SW 1271 (cell line): ENCODE measurements at regions not wholly inside any gene's neighbourhood (a gene's known extent, or its start where the extent isn't known, plus 50 kb on each side); places are given as distances from the start of the nearest gene placed in this dataset.

Experiments used
- DNase-seq, 2 experiments: peaks; one replicate each; lab custom pipeline; 2025; lab: John Stamatoyannopoulos, UW

DNA sequence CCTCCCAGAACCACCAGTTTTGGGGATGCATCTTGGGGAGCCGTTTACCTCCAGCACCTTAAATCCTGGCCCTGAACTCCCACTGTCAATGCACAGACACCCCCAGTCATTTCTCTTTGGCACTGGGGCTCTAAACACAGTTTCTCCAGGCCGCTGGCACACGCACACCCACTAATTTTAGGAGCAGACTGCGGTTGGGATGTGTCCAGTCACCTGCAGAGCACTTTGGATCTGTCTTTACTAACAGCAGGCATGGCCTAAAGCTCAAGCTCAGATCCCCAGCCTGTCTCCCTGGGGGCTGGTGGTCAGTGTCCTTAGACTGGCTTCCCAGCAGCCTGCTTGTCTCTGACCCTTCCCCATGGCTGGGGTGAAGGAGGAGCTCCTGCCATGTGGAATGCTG, 49.9 kb downstream of the SYNE3 start:
- no peak for DNase-seq

DNA sequence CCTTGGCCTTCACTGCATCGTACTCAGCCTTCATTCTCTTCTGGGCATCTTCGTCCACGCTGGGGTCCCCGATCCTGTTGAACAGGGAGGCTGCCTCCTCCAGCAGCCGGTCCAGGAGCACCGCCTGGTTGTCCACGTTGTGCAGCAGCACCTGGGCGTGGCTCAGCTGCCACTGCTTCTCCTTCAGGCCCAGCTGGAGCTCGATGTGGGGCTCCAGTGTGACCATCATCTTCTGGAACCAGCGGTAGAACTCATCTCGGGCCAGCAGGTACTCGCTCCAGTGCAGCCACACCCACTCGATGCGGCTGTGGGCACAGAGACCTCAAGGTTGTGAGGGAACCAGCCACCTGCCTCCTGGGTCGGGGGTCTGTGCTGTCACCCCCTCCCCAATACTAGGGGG, 50.5 kb downstream of the SYNE3 start:
- DNase-seq = no peak

DNA sequence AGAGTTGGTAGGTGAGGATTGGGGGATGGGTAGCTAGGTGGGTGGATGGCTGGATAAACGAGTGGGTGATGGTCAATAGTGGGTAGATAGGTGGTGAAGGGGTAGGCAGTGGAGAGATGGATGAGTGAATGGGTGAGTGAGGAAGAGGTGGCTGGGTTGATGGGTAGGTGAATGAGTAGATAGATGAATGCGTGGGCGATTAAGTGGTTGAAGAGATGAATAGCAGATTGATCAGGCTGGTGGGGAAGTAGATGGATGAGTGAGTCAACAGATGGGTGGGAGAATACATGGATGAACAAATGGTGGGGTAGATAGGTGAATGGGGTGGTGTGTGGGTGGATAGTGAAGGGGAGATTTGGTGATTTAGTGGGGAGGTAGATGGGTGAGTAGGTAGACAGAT, 51.1 kb downstream of the SYNE3 start:
- DNase-seq = no peak

DNA sequence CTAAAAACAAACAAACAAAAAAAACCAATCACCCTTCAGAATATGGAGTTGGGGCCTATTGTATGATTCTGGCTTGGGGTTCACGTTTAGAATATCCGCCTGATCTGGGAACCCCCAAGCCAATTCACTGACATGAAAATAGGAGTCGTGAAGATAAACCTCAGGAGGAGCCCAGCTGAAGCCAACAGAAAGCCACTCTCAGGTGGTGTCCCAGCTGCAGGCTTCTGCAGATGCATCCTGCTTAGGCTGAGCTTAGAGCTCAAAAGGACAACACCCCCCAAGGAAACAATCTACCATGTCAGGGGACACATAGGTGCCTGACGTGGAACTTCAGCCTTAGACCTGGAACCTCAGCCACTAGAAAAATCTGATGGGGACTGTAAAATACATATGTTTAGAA, 51.9 kb downstream of the SYNE3 start:
- DNase-seq = no peak

DNA sequence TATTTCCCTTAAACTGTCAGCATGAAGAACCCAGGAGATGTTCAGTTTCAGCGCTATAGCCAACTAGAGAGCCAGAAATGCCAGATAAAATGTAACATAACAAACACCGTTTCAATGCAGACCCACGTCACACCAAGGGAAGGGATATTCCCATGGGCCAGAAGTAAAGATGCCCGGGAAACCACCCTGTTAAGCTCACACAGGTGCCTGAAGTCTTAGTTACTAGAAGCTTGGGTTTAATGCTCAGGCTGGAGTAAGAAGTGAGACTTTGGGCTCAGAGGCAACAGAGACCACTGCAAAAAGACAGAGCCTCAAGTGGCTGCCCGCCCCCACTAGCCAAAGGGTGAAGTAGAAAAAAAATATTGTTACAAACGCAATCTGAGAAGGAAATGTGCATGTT, 52.3 kb downstream of the SYNE3 start:
- no peak for DNase-seq

DNA sequence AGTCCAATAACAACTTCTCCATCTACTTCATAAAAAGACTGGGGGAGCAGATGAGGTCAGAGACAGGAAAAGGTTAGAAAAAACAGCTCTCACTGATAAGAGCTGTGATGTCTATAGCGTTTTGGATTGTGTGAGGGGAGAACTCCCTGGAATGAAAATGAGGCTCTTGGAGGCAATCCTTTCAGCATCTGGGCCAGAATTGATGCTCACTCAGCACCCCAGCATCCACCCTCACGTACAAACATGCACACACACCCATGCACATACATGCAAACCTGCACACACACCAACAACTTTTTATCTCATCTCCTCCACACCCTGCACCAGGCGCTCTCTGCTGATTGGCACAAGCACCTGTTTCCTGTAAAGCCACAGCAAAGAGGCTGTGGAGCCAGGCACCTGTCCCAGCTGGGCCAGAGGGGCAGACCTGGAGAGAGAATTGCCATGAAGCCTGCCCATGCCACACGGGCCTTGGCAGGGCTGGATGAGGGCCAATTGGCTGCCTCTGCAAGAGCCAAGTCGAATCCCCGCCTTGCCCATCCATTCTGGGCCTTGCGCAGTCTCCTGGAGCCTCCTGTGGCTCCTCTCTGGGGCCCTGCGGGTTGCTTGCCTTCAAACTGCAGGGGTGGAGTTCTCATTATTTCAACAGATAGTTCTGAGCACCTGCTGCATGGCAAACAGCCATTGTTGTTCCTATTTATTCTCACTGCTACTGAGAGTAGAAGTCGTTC, 53.1 kb downstream of the SYNE3 start:
- no peak for DNase-seq

DNA sequence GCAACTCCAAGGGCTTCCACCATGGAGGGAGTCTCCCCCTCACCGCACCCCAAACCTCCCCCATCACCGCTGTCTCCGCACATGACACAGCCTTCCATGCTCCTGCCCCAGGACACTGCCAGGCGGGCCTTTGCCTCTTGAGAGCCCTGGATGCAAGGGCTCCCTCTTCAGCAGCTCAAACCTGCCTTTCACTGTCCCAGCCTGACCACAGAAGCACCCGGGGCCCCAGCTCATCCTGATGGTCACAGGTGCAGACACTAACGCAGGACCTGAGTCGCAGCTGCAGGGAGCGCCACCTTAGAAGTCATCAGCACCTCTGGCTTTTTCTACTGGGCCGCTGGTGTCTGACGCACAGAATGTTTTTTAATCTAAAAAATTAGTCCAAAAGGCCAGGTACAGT, 54.0 kb downstream of the SYNE3 start:
- no peak for DNase-seq

DNA sequence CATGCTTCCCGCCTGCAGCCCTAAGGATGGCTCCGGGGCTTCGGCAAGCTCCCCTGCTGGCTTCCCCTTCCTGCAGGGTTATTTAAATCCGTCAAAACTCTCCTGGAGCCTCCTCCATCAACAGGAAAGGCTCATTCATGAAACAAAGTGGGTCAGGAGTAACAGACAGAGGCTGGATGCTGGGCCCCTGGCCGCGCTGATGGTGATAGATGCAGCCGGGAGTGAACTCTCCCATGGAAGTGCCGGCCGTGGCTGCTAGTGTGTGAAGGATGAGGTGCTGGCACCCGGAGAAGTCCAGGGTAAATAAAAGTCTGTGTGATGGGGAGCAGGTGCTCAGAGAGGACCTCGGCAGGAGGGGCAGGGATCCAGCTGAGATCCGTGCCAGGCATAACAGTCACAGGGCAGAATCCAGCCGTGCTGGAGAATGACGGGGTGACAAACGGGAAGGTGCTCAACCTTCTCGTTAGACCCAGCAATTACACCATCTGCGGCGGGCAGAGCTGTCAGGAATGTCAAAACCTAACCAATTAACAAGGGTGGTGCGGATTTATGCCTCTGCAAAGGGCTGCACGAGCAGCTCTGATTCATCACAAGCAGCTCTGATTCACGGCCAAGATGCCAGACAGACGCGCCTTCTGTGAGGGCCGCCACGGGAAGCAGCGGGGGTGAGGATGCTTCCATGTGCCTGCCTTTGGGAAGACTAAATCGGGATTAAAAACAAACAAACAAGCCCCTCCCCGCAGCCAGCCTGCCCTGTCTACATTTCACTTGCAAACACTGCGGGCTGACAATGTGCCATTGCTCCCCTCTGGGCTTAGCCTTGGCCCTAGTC, 55.6 kb downstream of the SYNE3 start:
- no peak for DNase-seq

DNA sequence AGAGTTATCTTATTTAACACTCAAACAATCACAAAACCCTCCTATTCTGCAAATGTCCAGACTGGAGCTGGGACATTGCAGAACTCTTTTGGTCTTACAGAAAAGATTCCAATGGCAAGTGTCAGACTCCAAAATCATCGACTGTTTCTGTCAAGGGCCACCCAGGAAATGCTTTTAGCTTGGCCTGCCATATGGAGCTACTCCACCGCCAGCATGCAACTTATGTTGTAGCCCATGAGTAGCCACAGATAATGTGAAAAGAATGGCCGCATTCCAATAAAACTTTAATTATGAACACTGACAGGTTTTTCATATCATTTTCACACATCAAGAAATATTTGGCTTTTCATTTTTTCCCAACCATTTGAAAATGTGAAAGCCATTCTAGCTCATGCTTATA, 57.5 kb downstream of the SYNE3 start:
- DNase-seq = no peak

DNA sequence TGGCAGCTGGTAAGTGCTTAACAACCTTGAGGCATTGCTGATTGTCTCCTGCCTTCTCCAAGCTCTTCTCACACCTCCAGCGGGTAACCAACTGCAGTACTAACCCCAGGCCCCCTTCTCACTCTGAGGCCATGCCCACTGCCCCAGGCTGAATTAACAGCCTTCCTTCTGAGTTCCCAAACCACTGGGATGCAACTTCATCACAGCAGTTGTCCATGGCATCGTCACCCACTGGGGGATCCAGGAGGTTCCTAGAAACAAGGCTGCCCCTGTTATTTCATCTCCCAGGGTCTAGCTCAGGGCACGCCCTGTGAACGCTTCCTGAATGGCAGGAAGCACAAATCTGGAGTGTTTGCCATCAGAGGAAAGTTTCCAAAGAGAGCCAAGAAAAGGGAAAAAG, 58.0 kb downstream of the SYNE3 start:
- DNase-seq = no peak

DNA sequence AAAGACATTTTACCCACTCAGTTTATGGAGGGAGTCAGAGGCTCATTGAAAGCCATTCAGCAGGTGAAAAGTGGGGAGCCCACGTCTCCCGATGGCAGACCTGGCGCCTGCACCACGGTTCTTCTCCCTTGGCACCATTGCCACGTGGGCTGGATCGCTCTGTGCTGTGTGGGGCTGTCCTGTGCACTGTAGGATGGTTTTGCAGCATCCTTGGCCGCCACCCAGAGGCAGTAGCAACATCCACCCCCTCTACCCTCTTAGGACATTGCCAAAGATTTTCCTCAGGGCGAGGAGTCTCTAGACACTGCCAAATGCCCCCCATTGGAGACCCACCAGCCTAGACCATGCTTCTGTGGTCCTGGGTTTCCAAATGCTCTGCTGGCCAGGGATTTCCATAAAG, 60.2 kb downstream of the SYNE3 start:
- DNase-seq = no peak

DNA sequence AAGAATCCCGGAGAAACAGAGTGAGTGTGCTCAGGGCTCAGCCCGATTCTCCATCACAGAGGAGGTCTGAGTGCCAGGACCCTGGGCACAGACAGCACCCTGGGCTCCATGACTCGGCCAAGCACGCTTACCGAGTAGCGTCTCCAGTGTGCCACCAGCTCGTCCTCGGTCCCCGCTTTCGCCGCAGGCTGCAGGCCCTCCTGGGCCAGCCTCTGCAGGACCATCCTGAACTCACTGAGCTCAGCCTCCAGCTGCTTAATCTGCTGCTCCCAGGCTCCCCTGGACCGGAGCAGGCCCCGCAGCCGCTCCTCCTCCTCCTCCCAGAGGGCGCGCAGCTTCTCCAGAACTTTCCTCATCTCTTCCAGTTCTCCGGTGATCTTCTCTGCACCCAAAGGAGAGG, 61.2 kb downstream of the SYNE3 start:
- no peak for DNase-seq

DNA sequence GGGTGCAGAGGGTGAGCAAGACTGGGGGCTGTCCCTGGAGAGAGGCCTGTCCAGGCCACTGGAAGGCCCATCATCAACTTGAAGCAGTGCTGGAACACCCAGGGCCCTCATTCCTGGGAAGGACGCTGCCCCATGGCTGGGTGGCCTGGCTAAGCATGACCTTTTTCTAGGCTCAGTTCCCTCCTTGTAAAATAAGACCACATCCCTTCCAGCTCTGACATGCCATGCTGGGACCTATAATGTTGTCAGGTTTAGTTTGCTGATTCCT, 62.8 kb downstream of the SYNE3 start:
- DNase-seq = no peak

DNA sequence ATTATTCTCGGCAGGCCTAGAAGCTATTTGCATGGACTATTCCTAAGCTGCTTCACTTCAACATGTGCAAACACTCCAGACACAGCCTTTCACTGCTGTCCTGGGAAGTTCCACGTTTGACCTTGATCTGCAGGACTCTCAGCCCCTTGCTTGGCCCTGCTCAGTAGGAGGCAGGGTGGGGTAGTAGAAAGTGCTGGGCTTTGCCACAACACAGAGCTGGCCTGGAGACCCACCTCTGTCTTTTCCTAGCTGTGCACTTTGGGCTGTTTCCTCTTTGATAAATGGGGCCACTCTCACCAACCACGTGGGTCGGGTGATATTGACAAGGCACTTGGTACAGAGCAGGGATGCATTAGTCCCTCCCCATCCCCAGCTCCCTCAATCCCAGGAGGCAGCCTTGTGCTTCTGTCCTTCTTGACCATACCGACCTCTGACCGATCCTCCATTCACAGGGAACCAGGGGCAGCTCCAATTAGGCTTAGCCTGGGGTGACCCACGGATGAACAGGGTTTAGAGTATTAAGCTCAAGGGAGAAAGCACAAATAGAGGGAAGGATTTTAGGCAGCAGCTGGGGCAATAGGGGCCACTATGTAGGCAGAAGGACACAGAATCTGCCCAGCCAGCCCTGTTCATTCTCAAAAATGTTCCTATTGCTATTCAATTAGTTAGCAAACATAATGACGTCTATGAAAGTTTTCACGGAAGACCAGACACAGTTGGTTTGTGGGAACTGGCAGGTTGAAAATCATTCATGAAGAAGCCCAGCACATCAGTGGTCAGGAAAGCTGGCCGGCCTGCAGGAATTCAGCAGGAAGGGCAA, 63.3 kb downstream of the SYNE3 start:
- no peak for DNase-seq

DNA sequence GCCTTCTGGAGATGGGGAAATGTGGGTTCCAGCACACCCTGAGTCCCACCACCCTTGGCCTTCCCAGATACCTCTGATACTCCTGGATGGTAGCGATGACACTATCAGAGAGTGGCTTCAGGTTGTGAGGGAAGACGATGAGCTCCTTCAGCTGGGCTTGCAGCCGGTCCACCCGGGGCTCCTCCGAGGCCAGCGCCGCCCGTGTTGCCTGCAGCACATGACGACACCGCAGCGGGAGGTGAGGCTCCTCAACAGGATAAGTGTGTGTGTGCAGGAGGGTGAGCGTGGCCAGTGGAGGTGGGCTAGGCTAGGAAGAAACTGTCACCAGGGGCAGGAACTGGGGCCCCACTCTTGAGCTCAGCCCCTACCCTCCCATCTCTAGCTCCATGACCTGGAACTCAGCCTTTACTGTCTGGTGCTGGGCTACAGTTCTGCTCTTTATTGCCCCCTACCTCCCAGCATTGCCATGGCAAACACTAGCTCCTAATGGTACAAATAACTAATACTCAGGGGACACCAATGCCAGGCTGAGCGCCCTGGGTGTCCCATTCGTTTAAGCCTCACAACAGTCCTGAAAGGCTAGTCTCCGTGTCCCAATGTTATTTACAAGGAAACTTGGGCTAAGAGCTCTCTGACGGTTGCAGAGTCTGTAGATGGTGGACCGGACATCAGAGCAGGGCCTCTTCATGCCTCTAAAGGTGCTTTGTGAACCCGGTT, 64.1 kb downstream of the SYNE3 start:
- peak in 1 of 2 experiments; percentile 16 for DNase-seq

DNA sequence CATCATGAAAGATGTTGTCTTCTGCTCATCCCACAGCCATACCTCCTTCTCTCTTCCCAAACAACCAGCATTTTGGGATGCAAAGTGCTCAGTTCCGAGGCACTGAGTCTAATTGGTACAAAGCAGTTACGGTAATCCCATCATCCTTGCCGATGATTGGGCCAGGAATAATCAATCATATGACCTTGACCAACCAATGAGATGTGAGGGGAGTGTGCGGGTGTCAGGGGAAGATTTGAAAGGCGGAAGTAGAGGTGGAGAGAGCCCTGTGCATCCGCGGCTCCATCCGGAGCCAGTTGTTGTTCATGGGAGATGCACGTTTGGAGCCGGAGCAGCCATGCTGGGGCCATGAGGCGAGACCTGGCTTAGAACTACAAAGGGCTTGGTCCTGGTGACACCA, 67.3 kb downstream of the SYNE3 start:
- DNase-seq = no peak

DNA sequence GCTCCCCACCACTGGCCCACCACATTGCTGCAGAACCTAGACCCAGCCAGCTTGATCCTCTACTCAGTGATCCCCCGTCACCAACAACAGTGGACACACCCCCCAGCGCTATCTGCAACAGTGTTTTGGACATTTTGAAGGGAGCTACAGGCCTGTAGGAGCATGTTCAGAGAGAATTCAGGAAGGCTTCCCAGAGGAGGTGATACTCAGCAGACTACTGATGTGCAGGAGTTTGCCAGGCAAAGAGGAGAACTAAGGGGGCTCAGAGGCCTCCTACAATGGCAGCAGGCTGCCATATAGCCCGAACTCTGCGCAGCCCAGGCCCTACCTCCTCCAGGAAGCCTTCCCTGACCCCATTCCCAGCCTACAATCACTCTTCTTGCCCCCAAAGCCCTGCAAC, 70.0 kb downstream of the SYNE3 start:
- DNase-seq = no peak

DNA sequence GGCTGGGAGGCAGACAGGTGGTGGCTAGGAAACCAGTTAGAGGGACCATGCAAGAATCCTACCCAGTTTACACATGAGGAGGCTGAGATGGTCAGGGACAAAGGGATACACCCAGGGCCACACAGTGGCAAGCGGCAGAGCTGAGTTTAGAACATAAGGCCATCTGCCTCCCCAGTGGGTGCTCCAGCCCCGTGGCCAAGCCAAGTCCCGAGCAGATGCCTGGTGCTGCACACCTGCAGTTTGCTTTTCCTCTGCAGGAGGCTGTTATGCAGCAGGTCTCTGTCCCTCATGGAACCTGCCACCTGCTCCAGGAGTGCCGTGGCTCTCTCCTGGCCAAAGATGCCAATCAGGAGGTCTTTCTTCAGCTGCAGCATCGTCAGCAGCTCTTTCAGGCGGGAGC, 70.8 kb downstream of the SYNE3 start:
- DNase-seq = no peak

DNA sequence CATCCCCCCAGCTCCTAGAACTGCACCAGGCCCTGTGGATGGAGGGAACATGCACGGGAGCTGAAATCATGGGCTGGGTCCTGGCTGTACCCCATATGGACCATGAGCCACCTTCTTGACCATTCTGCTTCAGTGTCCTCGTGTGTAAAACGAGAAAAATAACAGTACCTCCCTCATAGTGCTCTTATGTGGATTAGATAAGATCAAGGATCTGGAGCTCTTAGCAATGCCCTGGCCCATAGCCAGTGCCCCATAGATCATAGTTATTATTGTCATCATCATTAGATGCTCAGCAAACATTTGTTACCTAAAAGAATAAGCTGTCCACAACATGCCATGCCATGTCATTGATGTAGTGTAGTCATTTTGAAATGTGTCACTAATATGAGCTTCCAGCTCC, 71.3 kb downstream of the SYNE3 start:
- no peak for DNase-seq

DNA sequence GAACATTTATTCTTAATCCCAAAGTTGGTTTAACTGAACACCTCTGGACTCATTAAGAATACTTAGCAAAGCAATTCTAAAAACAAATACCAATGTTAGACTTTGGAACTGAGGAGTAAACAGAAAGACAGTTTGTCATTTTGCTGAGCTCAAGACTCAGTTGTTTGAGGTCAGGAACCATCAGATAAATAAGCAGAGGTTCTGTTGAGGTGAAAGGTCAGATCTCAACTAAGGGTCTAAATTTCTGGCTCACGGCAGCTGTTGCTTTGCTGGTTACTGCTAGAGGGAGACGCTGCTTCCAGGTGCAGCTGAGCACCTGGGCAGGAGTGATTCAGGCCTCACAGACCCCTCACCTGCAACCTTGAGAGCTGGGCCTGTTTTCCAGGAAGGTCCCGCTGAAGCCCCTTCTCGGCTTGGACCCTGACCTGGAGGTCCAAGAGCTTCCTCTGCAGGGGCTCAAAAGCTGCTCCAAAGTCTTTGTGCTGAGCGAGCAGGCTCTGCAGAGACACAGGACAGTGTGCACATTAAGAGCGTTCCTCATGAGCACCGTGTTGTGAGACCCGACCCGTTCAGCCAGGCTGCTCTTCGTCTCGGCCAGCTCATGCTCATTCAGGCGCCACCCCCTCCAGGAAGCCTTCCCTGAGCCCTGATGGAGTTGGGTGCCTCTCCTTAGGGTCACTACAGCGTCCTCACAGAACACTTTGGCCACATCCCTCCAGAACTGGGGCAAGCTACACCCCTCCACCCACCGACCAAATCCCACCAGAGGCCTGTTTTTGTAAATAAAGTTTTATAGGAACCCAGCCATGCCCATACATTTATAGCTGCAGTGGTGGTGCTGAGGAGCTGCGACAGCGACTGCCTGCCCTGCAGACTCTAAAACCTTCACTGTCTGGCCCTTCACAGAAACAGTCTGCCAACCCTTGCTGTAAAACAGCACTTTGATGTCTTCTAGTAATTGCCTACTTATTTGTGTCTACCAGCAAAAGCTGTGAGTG, 72.0 kb downstream of the SYNE3 start:
- DNase-seq = no peak

DNA sequence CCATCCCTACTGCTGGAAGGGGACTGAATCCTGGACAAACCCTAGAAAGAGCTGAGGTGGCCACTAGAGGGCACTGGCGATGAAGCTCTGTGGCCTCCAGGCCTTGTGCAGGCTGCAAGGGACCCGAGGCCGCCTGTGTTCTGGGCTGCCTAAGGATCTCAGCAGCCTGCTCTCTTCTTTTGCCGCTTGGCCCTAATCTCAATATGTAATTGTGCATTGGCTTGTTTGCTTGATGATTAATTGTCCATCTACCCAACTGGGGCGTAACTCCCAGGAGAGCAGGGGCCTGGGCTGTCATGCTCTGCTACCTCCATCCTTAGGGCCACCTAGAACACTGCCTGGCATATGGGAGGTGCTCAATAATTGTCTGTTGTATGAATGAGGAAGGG, 73.8 kb downstream of the SYNE3 start:
- DNase-seq = peak; percentile 19 to 62
